Esophagus squamous epithelium (tissue), 5 donors: ENCODE measurements at regions not wholly inside any gene's neighbourhood (a gene's known extent, or its start where the extent isn't known, plus 50 kb on each side); places are given as distances from the start of the nearest gene placed in this dataset.

Source experiments
- DNase-seq: peaks from one replicate; lab custom pipeline; 2025; lab: John Stamatoyannopoulos, UW
- H3K27ac ChIP-seq, 4 donors: fragments of 200-600 bp; sonication (generic); one replicate each; pipeline ENCODE4 v1.5.1; 2016 to 2019; ENCODE audit warnings: mild to moderate bottlenecking in 1 of 4
- H3K27me3 ChIP-seq, 4 donors: fragments of 200-600 bp; sonication (generic); 1 replicate in 3 of 4; 2 replicates in 1 of 4; pipeline versions ENCODE4 v1.5.1 to v1.6.0; 2017 to 2021; ENCODE audit warnings: antibody characterized with exemption in 1 of 4
- H3K36me3 ChIP-seq, 3 donors: fragments of 200-600 bp; sonication (generic); one replicate each; pipeline ENCODE4 v1.5.1; 2016 to 2019
- H3K4me1 ChIP-seq, 3 donors: fragments of 200-600 bp; sonication (generic); one replicate each; pipeline ENCODE4 v1.5.1; 2017 to 2019
- H3K4me3 ChIP-seq, 4 donors: fragments of 200-600 bp; sonication (generic); 1 replicate in 3 of 4; 2 replicates in 1 of 4; pipeline ENCODE4 v1.5.1; 2016 to 2019; ENCODE audit warnings: mild to moderate bottlenecking in 2 of 4, moderate library complexity in 1 of 4
- H3K9me3 ChIP-seq, 3 donors: fragments of 200-600 bp; sonication (generic); one replicate each; pipeline ENCODE4 v1.5.1; 2016 to 2019
- POLR2A ChIP-seq, 4 donors: fragments of 450-650 bp; IDR thresholded peaks; one replicate each; pipeline ENCODE4 v1.6.1; 2017; ENCODE audit warnings: antibody characterized with exemption in 4 of 4, mild to moderate bottlenecking in 4 of 4, moderate library complexity in 3 of 4
- WGBS, 2 donors: methylation state at CpG; one replicate each; pipeline ENCODE4 v1.1.5; 2018; 5-methylcytosine and 5-hydroxymethylcytosine counted together
- intact Hi-C: fragments of 100-400 bp; cut with DNase I; formaldehyde crosslinking; loops from one replicate; pipeline ENCODE4 v1.15.0; 2022
- TF ChIP-seq, protein P1 (sequence below), 6 experiments: fragments of 450-650 bp in 4 of 6; fragments of 200-600 bp in 2 of 6; sonication (generic) in 2 of 6; IDR thresholded peaks; one replicate each; pipeline ENCODE4 v1.5.1; 2016 to 2019; ENCODE audit warnings: antibody characterized with exemption in 6 of 6, mild to moderate bottlenecking in 4 of 6, moderate library complexity in 4 of 6
- donor health status: DM: yes; HTN: yes; CAD: no.

DNA sequence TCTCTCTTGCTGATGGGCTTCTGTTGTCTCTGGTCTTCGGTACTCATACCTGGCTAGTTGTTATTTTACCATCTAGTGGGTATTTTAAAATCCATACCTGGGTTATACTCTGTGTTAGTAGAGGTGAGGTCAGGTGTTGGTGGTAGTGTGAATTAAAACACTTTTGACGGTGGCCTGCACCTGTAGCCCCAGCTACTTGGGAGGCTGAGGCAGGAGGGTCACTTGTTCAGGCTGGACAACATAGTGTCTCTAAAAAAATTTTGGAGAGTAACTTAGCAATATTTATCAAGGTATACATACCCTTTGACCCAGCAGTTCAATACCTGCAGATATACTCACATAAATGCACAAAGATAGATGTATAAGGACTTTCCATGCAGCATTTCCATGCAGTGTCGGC lies 55.4 kb downstream of the GSX1 start:
- Histone ChIP-seq H3K4me1 (no peaks in the 10 kb centered on the region), H3K9me3 (no peaks in the 10 kb centered on the region), H3K27me3 (peaks cover 0 to 76% (median 0%) of the 10 kb centered on the region in 4 donors), H3K27ac (no peak overlapping the region), H3K36me3 (no peaks in the 10 kb centered on the region), H3K4me3 (no peak overlapping the region)
- DNase-seq = no peak
- no peak for TF ChIP-seq POLR2A (IDR thresholded peaks at IDR 0.05)
- TF ChIP-seq, protein P1, sequence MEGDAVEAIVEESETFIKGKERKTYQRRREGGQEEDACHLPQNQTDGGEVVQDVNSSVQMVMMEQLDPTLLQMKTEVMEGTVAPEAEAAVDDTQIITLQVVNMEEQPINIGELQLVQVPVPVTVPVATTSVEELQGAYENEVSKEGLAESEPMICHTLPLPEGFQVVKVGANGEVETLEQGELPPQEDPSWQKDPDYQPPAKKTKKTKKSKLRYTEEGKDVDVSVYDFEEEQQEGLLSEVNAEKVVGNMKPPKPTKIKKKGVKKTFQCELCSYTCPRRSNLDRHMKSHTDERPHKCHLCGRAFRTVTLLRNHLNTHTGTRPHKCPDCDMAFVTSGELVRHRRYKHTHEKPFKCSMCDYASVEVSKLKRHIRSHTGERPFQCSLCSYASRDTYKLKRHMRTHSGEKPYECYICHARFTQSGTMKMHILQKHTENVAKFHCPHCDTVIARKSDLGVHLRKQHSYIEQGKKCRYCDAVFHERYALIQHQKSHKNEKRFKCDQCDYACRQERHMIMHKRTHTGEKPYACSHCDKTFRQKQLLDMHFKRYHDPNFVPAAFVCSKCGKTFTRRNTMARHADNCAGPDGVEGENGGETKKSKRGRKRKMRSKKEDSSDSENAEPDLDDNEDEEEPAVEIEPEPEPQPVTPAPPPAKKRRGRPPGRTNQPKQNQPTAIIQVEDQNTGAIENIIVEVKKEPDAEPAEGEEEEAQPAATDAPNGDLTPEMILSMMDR (IDR thresholded peaks at IDR 0.05) = no peak
- intact Hi-C loops = no loop called here
- 75 to 80% methylated on average over 3 of the region's 3 CpGs for WGBS, 2 donors

DNA sequence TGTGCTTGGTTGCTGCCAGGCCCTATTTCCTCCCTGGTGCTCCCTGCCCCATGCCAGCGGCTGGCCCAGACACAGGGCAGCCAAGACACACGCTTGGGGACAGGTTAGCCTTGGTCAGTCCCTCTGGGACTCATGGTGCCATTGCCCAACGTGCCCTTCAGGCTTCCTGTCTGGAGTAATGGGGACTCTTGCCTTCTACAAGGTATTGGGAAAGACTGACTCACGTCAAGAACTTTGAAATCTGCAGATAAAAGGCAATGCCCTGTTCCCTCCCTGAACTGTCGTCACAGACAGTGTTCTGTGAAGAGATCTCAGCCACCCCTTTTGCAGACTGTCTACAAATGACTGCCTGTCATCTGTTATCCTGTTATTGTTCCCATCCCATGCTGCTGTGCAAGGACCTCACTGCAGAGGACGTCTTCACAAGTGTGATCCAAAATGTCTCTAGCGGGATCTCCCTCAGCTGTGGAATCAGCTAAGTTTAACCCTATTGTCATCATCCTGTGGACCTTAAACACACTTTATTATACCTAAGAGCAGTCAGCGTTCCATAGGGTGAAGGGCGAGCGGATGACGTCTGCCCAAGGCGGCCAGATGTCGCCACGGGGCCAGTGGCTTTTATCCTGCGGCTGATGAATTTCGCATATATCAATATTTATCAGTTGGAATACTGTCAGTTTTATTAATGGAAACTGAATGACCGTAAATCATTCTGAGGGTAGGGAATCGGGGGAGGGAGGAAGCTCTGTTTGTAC lies 59.0 kb downstream of the GSX1 start:
- no peaks in the 10 kb centered on the region for H3K4me1 ChIP-seq
- DNase-seq = no peak
- no peak overlapping the region for H3K4me3 ChIP-seq
- no peaks in the 10 kb centered on the region for H3K36me3 ChIP-seq
- peaks cover 0 to 83% (median 0%) of the 10 kb centered on the region in 4 donors for H3K27me3 ChIP-seq
- H3K9me3 ChIP-seq = no peaks in the 10 kb centered on the region
- intact Hi-C loops = no loop called here
- WGBS, 2 donors = 46 to 51% methylated on average over 16 of the region's 18 CpGs
- no peak for TF ChIP-seq POLR2A (IDR thresholded peaks at IDR 0.05)
- TF ChIP-seq, protein P1 (IDR thresholded peaks at IDR 0.05) = no peak
- no peak overlapping the region for H3K27ac ChIP-seq

DNA sequence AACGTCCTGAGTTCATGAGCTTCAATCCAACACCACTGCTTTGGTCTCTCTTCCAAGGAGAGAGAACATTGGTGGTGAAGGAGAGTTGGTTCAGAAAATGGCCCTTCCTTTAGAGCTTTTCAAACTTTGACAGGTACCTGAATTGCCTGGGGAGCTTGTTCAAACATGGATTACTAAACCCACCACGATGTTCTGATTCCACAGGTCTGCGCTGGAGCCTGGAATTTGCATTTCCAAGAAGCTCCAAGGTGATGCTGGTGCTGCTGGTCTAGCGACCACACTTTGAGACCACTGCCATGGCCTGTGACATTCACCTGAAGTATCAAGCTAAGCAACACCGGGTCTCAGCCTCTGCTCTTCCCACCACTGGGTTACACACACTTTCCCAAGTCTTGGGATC lies 60.2 kb downstream of the GSX1 start:
- intact Hi-C loops = no loop called here
- H3K9me3 ChIP-seq = no peaks in the 10 kb centered on the region
- no peak for DNase-seq
- peaks cover 0 to 91% (median 0%) of the 10 kb centered on the region in 4 donors for H3K27me3 ChIP-seq
- no peak overlapping the region for H3K27ac ChIP-seq
- no peak overlapping the region for H3K4me3 ChIP-seq
- TF ChIP-seq, protein P1 (IDR thresholded peaks at IDR 0.05) = no peak
- TF ChIP-seq POLR2A (IDR thresholded peaks at IDR 0.05) = no peak
- WGBS, 2 donors = 59 to 100% methylated on average over 2 to 3 of the region's 5 CpGs
- H3K4me1 ChIP-seq = no peaks in the 10 kb centered on the region
- H3K36me3 ChIP-seq = no peaks in the 10 kb centered on the region

DNA sequence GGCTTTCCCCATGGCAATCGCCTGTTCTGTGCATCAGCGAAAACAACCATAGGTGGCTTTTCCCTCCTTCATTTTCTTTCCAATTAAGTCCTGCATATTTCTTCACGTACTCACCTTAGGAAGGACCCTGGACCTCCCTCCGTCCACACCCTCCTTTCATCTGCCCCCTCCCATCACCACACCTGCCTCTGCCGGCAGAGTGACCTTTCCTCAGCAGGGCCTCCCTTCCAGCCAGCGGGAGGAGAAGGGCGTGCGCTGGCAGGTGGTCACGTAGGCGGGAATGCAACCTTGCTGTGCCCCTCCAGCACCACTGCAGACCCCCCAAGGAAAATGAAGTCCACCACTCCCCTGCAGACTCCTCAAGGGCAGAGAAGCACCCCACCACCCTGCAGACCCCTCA lies 61.1 kb downstream of the GSX1 start:
- intact Hi-C loops = no loop called here
- no peak overlapping the region for H3K27ac ChIP-seq
- peaks cover 0 to 91% (median 0%) of the 10 kb centered on the region in 4 donors for H3K27me3 ChIP-seq
- H3K4me3 ChIP-seq = no peak overlapping the region
- TF ChIP-seq, protein P1 (IDR thresholded peaks at IDR 0.05) = no peak
- TF ChIP-seq POLR2A (IDR thresholded peaks at IDR 0.05) = no peak
- WGBS, 2 donors = 37 to 50% methylated on average over 4 to 7 of the region's 10 CpGs
- no peaks in the 10 kb centered on the region for H3K9me3 ChIP-seq
- no peaks in the 10 kb centered on the region for H3K4me1 ChIP-seq
- no peak for DNase-seq
- no peaks in the 10 kb centered on the region for H3K36me3 ChIP-seq

DNA sequence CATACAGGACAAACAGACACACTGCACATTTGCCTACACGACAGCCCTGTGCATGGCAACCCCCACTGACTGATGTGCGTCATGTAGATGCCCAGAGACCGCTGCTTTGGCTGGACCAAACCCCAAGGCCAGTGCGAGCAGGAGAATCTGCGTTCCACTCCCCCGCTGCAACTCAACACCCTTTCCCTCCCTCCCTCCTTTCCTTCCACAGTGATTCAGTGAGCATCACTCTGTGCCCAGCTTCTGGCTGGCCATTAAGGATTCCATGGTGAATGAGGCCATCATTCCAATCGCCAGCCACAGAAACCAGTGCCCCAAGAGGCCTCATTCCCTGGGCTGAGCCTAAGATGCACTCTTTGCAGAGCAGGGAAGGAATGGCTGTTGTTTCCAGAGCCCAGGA lies 61.6 kb downstream of the GSX1 start:
- Histone ChIP-seq H3K27me3 (peaks cover 0 to 91% (median 0%) of the 10 kb centered on the region in 4 donors), H3K36me3 (no peaks in the 10 kb centered on the region), H3K4me3 (no peak overlapping the region), H3K9me3 (no peaks in the 10 kb centered on the region), H3K4me1 (no peaks in the 10 kb centered on the region), H3K27ac (no peak overlapping the region)
- no peak for DNase-seq
- WGBS, 2 donors = 70 to 73% methylated on average over 6 to 7 of the region's 7 CpGs
- intact Hi-C loops = no loop called here
- TF ChIP-seq, protein P1 (IDR thresholded peaks at IDR 0.05) = no peak
- TF ChIP-seq POLR2A (IDR thresholded peaks at IDR 0.05) = no peak
